OCI-LY3 (cell line): ENCODE measurements at regions not wholly inside any gene's neighbourhood (a gene's known extent, or its start where the extent isn't known, plus 50 kb on each side); places are given as distances from the start of the nearest gene placed in this dataset.
"Not testable (repeated sequence)": the region's sequence is repeated elsewhere in the genome, so short reads cannot be mapped to it uniquely, and the experiment has no call there.

Experiments
- EZH2phosphoT487 ChIP-seq: fragments of 200-600 bp; shearing (Covaris generic); IDR thresholded peaks from 2 replicates; pipeline ENCODE4 v1.6.1; 2018; ENCODE audit warnings: antibody characterized with exemption, mixed run types, low read depth
- TF ChIP-seq, protein P1 (sequence below): fragments of 200-600, 300-600 bp; sonication (generic); IDR thresholded peaks from 2 replicates; pipeline ENCODE4 v1.5.1; 2014; ENCODE audit warnings: antibody characterized with exemption, low read length, low read depth

DNA sequence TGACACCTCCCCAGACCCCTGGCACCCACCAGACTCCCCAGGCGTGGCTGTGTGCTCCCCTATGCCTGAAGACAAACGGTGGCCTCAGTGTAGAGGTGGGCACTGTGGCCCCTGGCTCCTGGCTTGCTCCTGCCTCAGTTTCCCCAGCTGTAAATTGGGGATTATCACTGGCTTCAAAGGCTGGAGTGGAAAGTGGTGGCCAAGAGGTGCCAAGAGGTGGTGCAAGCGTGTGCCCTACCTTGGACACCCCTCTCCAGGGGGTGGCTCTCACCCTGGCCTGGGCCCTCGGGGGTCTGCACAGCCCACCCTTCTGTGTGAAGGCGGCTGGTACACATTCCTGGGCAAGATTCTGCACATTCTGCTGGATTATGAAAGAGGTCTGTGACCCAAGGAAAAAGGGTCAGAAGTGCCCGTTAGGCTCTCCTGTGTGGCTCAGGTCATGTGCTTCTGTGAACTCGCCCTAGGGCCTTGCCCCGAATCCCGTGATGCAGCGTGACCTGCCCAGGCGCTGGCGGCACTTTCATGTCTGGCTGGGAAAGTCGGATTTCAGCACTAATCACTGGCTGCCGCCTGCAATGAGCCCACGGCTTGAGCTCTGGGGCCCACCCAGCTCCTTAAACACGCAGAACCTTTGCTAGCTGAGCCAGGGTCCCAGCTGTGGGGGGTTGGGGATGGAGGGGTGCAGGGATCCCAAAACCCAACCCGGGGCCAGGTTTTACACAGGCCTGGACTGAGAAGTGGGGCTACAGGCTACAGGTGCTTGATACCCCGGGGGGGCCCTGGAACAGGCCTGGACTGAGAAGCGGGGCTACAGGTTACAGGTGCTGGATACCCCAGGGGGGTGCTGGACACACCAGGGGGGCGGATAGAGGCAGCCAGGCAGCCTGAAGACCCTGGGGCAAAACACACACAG, 86.8 kb upstream of the METTL9 start:
- TF ChIP-seq, protein P1, sequence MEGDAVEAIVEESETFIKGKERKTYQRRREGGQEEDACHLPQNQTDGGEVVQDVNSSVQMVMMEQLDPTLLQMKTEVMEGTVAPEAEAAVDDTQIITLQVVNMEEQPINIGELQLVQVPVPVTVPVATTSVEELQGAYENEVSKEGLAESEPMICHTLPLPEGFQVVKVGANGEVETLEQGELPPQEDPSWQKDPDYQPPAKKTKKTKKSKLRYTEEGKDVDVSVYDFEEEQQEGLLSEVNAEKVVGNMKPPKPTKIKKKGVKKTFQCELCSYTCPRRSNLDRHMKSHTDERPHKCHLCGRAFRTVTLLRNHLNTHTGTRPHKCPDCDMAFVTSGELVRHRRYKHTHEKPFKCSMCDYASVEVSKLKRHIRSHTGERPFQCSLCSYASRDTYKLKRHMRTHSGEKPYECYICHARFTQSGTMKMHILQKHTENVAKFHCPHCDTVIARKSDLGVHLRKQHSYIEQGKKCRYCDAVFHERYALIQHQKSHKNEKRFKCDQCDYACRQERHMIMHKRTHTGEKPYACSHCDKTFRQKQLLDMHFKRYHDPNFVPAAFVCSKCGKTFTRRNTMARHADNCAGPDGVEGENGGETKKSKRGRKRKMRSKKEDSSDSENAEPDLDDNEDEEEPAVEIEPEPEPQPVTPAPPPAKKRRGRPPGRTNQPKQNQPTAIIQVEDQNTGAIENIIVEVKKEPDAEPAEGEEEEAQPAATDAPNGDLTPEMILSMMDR = not testable (repeated sequence)
- TF ChIP-seq EZH2phosphoT487 = not testable (repeated sequence)
